HEK293 (cell line): ENCODE measurements at regions not wholly inside any gene's neighbourhood (a gene's known extent, or its start where the extent isn't known, plus 50 kb on each side); places are given as distances from the start of the nearest gene placed in this dataset.

Experiments
- FEZF1 ChIP-seq: fragments of 450-650 bp; formaldehyde crosslinking; IDR thresholded peaks from 2 replicates; pipeline ENCODE4 v1.5.1; 2016; ENCODE audit warnings: missing biosample characterization, missing genetic modification characterization
- HOXA7 ChIP-seq: sonication (generic); formaldehyde crosslinking; IDR thresholded peaks from 2 replicates; pipeline ENCODE4 v1.8.1; 2022; ENCODE audit warnings: missing genetic modification reagents, borderline replicate concordance
- HOXD13 ChIP-seq: sonication (generic); formaldehyde crosslinking; IDR thresholded peaks from 2 replicates; pipeline ENCODE4 v1.8.0; 2022; ENCODE audit warnings: missing genetic modification reagents, borderline replicate concordance
- MEIS1 ChIP-seq: sonication (generic); formaldehyde crosslinking; IDR thresholded peaks from 2 replicates; pipeline ENCODE4 v1.8.1; 2022; ENCODE audit warnings: missing genetic modification reagents, mild to moderate bottlenecking, borderline replicate concordance
- RBAK ChIP-seq: fragments of 450-650 bp; formaldehyde crosslinking; IDR thresholded peaks from 2 replicates; pipeline ENCODE4 v1.5.1; 2016; ENCODE audit warnings: missing biosample characterization, missing genetic modification characterization
- SALL2 ChIP-seq: fragments of 450-650 bp; formaldehyde crosslinking; IDR thresholded peaks from 2 replicates; pipeline ENCODE4 v1.5.0; 2017; ENCODE audit warnings: missing biosample characterization, mild to moderate bottlenecking, missing genetic modification characterization, borderline replicate concordance
- SCRT1 ChIP-seq: fragments of 450-650 bp; formaldehyde crosslinking; IDR thresholded peaks from 2 replicates; pipeline ENCODE4 v1.5.1; 2016; ENCODE audit warnings: missing biosample characterization, missing genetic modification characterization, borderline replicate concordance
- ZFP41 ChIP-seq: fragments of 450-650 bp; formaldehyde crosslinking; IDR thresholded peaks from 2 replicates; pipeline ENCODE4 v1.5.1; 2016; ENCODE audit warnings: missing biosample characterization, missing genetic modification characterization, borderline replicate concordance
- ZNF114 ChIP-seq: fragments of 450-650 bp; formaldehyde crosslinking; IDR thresholded peaks from 2 replicates; pipeline ENCODE4 v1.5.0; 2017; ENCODE audit warnings: missing biosample characterization, missing genetic modification characterization
- ZNF132 ChIP-seq: fragments of 450-650 bp; formaldehyde crosslinking; IDR thresholded peaks from 2 replicates; pipeline ENCODE4 v1.5.1; 2017; ENCODE audit warnings: missing biosample characterization, missing genetic modification characterization, borderline replicate concordance
- ZNF140 ChIP-seq: fragments of 450-650 bp; formaldehyde crosslinking; IDR thresholded peaks from 2 replicates; pipeline ENCODE4 v1.5.1; 2016; ENCODE audit warnings: missing biosample characterization, missing genetic modification characterization
- ZNF155 ChIP-seq: fragments of 450-650 bp; formaldehyde crosslinking; IDR thresholded peaks from 2 replicates; pipeline ENCODE4 v1.5.1; 2016; ENCODE audit warnings: missing biosample characterization, missing genetic modification characterization
- ZNF175 ChIP-seq: fragments of 450-650 bp; formaldehyde crosslinking; IDR thresholded peaks from 2 replicates; pipeline ENCODE4 v1.5.1; 2016; ENCODE audit warnings: missing biosample characterization, missing genetic modification characterization
- ZNF19 ChIP-seq: fragments of 450-650 bp; formaldehyde crosslinking; IDR thresholded peaks from 2 replicates; pipeline ENCODE4; 2016; ENCODE audit warnings: missing biosample characterization, missing genetic modification characterization, low read depth
- ZNF223 ChIP-seq: fragments of 450-650 bp; formaldehyde crosslinking; IDR thresholded peaks from 2 replicates; pipeline ENCODE4 v1.5.1; 2016; ENCODE audit warnings: missing biosample characterization, missing genetic modification characterization
- ZNF266 ChIP-seq: fragments of 450-650 bp; formaldehyde crosslinking; IDR thresholded peaks from 2 replicates; pipeline ENCODE4 v1.5.1; 2016; ENCODE audit warnings: missing biosample characterization, missing genetic modification characterization, low read depth
- ZNF391 ChIP-seq: fragments of 450-650 bp; formaldehyde crosslinking; IDR thresholded peaks from 2 replicates; pipeline ENCODE4 v1.5.1; 2016; ENCODE audit warnings: low read depth, missing biosample characterization, missing genetic modification characterization, borderline replicate concordance
- ZNF416 ChIP-seq: fragments of 450-650 bp; formaldehyde crosslinking; IDR thresholded peaks from 2 replicates; pipeline ENCODE4 v1.5.1; 2016; ENCODE audit warnings: missing biosample characterization, missing genetic modification characterization
- ZNF521 ChIP-seq: fragments of 450-650 bp; formaldehyde crosslinking; IDR thresholded peaks from 2 replicates; pipeline ENCODE4 v1.5.1; 2017; ENCODE audit warnings: missing biosample characterization, mild to moderate bottlenecking, missing genetic modification characterization
- ZNF530 ChIP-seq: fragments of 450-650 bp; formaldehyde crosslinking; IDR thresholded peaks from 2 replicates; pipeline ENCODE4 v1.5.1; 2016; ENCODE audit warnings: low read depth, missing biosample characterization, missing genetic modification characterization
- ZNF555 ChIP-seq: fragments of 450-650 bp; formaldehyde crosslinking; conservative IDR thresholded peaks from 2 replicates; pipeline ENCODE4 v1.5.1; 2017; ENCODE audit warnings: missing biosample characterization, mild to moderate bottlenecking, missing genetic modification characterization, inconsistent platforms
- ZNF560 ChIP-seq: fragments of 450-650 bp; formaldehyde crosslinking; IDR thresholded peaks from 2 replicates; pipeline ENCODE4 v1.5.1; 2017; ENCODE audit warnings: missing biosample characterization, missing genetic modification characterization, borderline replicate concordance
- ZNF626 ChIP-seq: fragments of 450-650 bp; sonication (Bioruptor Pico); formaldehyde crosslinking; IDR thresholded peaks from 2 replicates; pipeline ENCODE4 v1.5.1; 2018; ENCODE audit warnings: missing biosample characterization, missing genetic modification characterization, inconsistent platforms
- ZNF664 ChIP-seq: fragments of 450-650 bp; formaldehyde crosslinking; IDR thresholded peaks from 2 replicates; pipeline ENCODE4 v1.5.1; 2016; ENCODE audit warnings: missing biosample characterization, missing genetic modification characterization
- ZNF707 ChIP-seq: fragments of 450-650 bp; formaldehyde crosslinking; IDR thresholded peaks from 2 replicates; pipeline ENCODE4 v1.5.1; 2016; ENCODE audit warnings: missing biosample characterization, missing genetic modification characterization
- ZNF776 ChIP-seq: fragments of 450-650 bp; formaldehyde crosslinking; IDR thresholded peaks from 2 replicates; pipeline ENCODE4 v1.5.0; 2017; ENCODE audit warnings: missing biosample characterization, missing genetic modification characterization, borderline replicate concordance
- ZNF785 ChIP-seq: fragments of 450-650 bp; formaldehyde crosslinking; IDR thresholded peaks from 2 replicates; pipeline ENCODE4 v1.5.1; 2016; ENCODE audit warnings: missing biosample characterization, missing genetic modification characterization
- ZNF791 ChIP-seq: fragments of 450-650 bp; formaldehyde crosslinking; IDR thresholded peaks from 2 replicates; pipeline ENCODE4 v1.5.1; 2016; ENCODE audit warnings: missing biosample characterization, missing genetic modification characterization
- ZNF792 ChIP-seq: fragments of 450-650 bp; formaldehyde crosslinking; IDR thresholded peaks from 2 replicates; pipeline ENCODE4 v1.5.1; 2016; ENCODE audit warnings: missing biosample characterization, missing genetic modification characterization
- TF ChIP-seq, protein P1 (sequence below): fragments of 450-650 bp; formaldehyde crosslinking; optimal IDR thresholded peaks from 2 replicates; pipeline ENCODE3; 2016; ENCODE audit warnings: missing biosample characterization, mild to moderate bottlenecking, missing genetic modification characterization
- TF ChIP-seq, protein P2 (sequence below): sonication (generic); formaldehyde crosslinking; IDR thresholded peaks from 2 replicates; pipeline ENCODE4 v1.8.1; 2022; ENCODE audit warnings: mild to moderate bottlenecking, moderate library complexity, missing genetic modification reagents
- TF ChIP-seq, protein P3 (sequence below): fragments of 450-650 bp; formaldehyde crosslinking; IDR thresholded peaks from 2 replicates; pipeline ENCODE4 v1.5.1; 2016; ENCODE audit warnings: missing biosample characterization, missing genetic modification characterization
- TF ChIP-seq, protein P4 (sequence below): fragments of 450-650 bp; formaldehyde crosslinking; IDR thresholded peaks from 2 replicates; pipeline ENCODE4 v1.5.1; 2016; ENCODE audit warnings: missing biosample characterization, missing genetic modification characterization
- TF ChIP-seq, protein P5 (sequence below): IDR thresholded peaks from 2 replicates; pipeline ENCODE4 v1.6.1; 2011; ENCODE audit warnings: mild to moderate bottlenecking, low read depth, low read length, borderline replicate concordance

DNA sequence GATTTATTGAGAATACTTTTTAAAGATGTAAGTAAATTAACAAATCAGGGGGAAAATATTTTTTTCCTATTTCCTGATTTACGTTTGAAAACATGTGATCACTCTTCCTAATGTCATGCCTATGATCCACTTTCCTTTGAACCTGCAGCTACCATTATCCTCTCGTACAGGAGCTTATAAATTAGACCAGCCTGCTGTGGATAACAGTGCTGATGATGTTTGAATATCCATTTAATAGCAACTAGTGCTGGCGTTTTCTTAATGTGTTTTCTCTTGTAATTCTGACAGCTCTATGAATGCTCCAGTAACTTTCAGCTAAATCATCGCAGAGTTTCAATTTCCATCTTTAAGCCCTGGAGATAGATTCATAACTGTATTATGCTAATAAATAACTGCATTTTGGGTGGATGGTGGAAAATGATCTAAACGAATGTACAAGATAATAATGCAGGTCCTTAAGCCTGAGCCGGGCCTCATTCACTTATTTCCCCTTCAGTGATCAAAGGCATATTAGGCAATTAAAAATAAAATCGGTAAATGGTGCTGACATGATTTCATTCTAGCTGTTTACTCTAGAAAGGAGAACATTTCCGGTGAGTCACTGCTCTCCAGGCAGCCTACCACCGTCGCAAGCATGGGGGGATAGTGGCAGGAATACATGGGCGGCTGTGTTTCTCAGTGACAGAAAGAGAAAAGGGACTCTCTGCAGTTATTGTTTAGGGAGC lies 58.5 kb upstream of the SLC24A5 start (continued):
- TF ChIP-seq ZNF664 (tag by site-specific recombination) (no peak), ZNF132 (no peak), ZNF555 (tag by site-specific recombination) (no peak), ZNF155 (no peak), ZNF791 (tag by site-specific recombination) (no peak), HOXA7 (no peak), MEIS1 (CRISPR knock-in tag) (no peak), ZNF223 (no peak), ZNF560 (tag by site-specific recombination) (no peak), FEZF1 (peak; percentile 70), ZNF792 (no peak), ZNF626 (tag by site-specific recombination) (no peak), ZNF19 (tag by site-specific recombination) (no peak), ZNF140 (no peak), ZNF416 (no peak), ZNF707 (tag by site-specific recombination) (no peak), SCRT1 (tag by site-specific recombination) (no peak), ZNF785 (tag by site-specific recombination) (no peak), ZNF391 (tag by site-specific recombination) (no peak), ZNF114 (tag by site-specific recombination) (no peak), ZNF521 (no peak), SALL2 (tag by site-specific recombination) (no peak), ZNF776 (tag by site-specific recombination) (no peak), ZNF530 (no peak), HOXD13 (no peak), ZNF175 (tag by site-specific recombination) (no peak), ZNF266 (tag by site-specific recombination) (no peak), ZFP41 (tag by site-specific recombination) (no peak), RBAK (tag by site-specific recombination) (no peak)
- TF ChIP-seq, protein P1, sequence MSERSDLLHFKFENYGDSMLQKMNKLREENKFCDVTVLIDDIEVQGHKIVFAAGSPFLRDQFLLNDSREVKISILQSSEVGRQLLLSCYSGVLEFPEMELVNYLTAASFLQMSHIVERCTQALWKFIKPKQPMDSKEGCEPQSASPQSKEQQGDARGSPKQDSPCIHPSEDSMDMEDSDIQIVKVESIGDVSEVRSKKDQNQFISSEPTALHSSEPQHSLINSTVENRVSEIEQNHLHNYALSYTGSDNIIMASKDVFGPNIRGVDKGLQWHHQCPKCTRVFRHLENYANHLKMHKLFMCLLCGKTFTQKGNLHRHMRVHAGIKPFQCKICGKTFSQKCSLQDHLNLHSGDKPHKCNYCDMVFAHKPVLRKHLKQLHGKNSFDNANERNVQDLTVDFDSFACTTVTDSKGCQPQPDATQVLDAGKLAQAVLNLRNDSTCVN (tag by site-specific recombination): no peak
- TF ChIP-seq, protein P2, sequence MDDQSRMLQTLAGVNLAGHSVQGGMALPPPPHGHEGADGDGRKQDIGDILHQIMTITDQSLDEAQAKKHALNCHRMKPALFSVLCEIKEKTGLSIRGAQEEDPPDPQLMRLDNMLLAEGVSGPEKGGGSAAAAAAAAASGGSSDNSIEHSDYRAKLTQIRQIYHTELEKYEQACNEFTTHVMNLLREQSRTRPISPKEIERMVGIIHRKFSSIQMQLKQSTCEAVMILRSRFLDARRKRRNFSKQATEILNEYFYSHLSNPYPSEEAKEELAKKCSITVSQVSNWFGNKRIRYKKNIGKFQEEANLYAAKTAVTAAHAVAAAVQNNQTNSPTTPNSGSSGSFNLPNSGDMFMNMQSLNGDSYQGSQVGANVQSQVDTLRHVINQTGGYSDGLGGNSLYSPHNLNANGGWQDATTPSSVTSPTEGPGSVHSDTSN: no peak
- TF ChIP-seq, protein P3, sequence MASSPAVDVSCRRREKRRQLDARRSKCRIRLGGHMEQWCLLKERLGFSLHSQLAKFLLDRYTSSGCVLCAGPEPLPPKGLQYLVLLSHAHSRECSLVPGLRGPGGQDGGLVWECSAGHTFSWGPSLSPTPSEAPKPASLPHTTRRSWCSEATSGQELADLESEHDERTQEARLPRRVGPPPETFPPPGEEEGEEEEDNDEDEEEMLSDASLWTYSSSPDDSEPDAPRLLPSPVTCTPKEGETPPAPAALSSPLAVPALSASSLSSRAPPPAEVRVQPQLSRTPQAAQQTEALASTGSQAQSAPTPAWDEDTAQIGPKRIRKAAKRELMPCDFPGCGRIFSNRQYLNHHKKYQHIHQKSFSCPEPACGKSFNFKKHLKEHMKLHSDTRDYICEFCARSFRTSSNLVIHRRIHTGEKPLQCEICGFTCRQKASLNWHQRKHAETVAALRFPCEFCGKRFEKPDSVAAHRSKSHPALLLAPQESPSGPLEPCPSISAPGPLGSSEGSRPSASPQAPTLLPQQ (tag by site-specific recombination): peak; percentile 83
- TF ChIP-seq, protein P4, sequence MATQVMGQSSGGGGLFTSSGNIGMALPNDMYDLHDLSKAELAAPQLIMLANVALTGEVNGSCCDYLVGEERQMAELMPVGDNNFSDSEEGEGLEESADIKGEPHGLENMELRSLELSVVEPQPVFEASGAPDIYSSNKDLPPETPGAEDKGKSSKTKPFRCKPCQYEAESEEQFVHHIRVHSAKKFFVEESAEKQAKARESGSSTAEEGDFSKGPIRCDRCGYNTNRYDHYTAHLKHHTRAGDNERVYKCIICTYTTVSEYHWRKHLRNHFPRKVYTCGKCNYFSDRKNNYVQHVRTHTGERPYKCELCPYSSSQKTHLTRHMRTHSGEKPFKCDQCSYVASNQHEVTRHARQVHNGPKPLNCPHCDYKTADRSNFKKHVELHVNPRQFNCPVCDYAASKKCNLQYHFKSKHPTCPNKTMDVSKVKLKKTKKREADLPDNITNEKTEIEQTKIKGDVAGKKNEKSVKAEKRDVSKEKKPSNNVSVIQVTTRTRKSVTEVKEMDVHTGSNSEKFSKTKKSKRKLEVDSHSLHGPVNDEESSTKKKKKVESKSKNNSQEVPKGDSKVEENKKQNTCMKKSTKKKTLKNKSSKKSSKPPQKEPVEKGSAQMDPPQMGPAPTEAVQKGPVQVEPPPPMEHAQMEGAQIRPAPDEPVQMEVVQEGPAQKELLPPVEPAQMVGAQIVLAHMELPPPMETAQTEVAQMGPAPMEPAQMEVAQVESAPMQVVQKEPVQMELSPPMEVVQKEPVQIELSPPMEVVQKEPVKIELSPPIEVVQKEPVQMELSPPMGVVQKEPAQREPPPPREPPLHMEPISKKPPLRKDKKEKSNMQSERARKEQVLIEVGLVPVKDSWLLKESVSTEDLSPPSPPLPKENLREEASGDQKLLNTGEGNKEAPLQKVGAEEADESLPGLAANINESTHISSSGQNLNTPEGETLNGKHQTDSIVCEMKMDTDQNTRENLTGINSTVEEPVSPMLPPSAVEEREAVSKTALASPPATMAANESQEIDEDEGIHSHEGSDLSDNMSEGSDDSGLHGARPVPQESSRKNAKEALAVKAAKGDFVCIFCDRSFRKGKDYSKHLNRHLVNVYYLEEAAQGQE (tag by site-specific recombination): no peak
- TF ChIP-seq, protein P5, sequence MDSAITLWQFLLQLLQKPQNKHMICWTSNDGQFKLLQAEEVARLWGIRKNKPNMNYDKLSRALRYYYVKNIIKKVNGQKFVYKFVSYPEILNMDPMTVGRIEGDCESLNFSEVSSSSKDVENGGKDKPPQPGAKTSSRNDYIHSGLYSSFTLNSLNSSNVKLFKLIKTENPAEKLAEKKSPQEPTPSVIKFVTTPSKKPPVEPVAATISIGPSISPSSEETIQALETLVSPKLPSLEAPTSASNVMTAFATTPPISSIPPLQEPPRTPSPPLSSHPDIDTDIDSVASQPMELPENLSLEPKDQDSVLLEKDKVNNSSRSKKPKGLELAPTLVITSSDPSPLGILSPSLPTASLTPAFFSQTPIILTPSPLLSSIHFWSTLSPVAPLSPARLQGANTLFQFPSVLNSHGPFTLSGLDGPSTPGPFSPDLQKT: no peak
